SK-N-SH (cell line): ENCODE measurements at regions not wholly inside any gene's neighbourhood (a gene's known extent, or its start where the extent isn't known, plus 50 kb on each side); places are given as distances from the start of the nearest gene placed in this dataset.

Experiments used
- CTCF ChIA-PET: fragments of 300-600, 350-600 bp; formaldehyde crosslinking; extraction: SDS; loops from one replicate; lab custom pipeline; 2021; lab: Yijun Ruan, JAX
- POLR2A ChIA-PET: fragments of 350-600 bp; sonication (Branson Sonifier 250); formaldehyde crosslinking; extraction: SDS; loops from one replicate; lab custom pipeline; 2020; ENCODE audit warnings: antibody characterized with exemption, inconsistent platforms; lab: Yijun Ruan, JAX
- DNase-seq: peaks from one replicate; pipeline ENCODE4 v3.0.0; 2012
- H2AFZ ChIP-seq: fragments of 200-600 bp; sonication (generic); 2 replicates; pipeline ENCODE4 v1.8.1; 2016; ENCODE audit warnings: antibody characterized with exemption, mild to moderate bottlenecking, low read depth
- H3F3A ChIP-seq: fragments of 200-600 bp; sonication (generic); replicated peaks from 2 replicates; pipeline ENCODE3; 2016; ENCODE audit warnings: antibody characterized with exemption, mild to moderate bottlenecking; ENCODE audit not compliant: insufficient read depth
- H3K27ac ChIP-seq, 2 experiments: fragments of 200-500 bp in 1 of 2; fragments of 200-600 bp in 1 of 2; sonication (Bioruptor generic) in 1 of 2; sonication (generic), shearing (Covaris generic) in 1 of 2; 2 replicates each; pipeline versions ENCODE4 v1.5.1 to v1.6.1; 2014 to 2016; ENCODE audit warnings: low read depth in 2 of 2, inconsistent platforms in 1 of 2, low read length in 1 of 2, mild to moderate bottlenecking in 1 of 2, mixed read lengths in 1 of 2
- H3K27me3 ChIP-seq: fragments of 200-600 bp; sonication (generic), shearing (Covaris generic); 2 replicates; pipeline ENCODE4 v1.6.1; 2016; ENCODE audit warnings: mixed run types; ENCODE audit not compliant: insufficient read depth
- H3K36me3 ChIP-seq, 2 experiments: fragments of 200-500 bp in 1 of 2; fragments of 200-600 bp in 1 of 2; sonication (Bioruptor generic) in 1 of 2; sonication (generic) in 1 of 2; replicated peaks in 1 of 2; 2 replicates each; pipeline versions ENCODE3 to v1.5.1; 2014 to 2016; ENCODE audit warnings: low read length in 1 of 2, mild to moderate bottlenecking in 1 of 2; ENCODE audit not compliant: insufficient read depth in 2 of 2, control insufficient read depth in 1 of 2
- H3K4me1 ChIP-seq, 2 experiments: fragments of 200-500 bp in 1 of 2; fragments of 200-600 bp in 1 of 2; sonication (Bioruptor generic) in 1 of 2; sonication (generic), shearing (Covaris generic) in 1 of 2; 2 replicates each; pipeline versions ENCODE4 v1.5.1 to v1.6.1; 2014 to 2016; ENCODE audit warnings: low read depth in 1 of 2, low read length in 1 of 2, mixed run types in 1 of 2; ENCODE audit not compliant: insufficient read depth in 2 of 2, control insufficient read depth in 1 of 2
- H3K4me2 ChIP-seq: fragments of 200-600 bp; sonication (generic), shearing (Covaris generic); 2 replicates; pipeline ENCODE4 v1.6.1; 2017; ENCODE audit warnings: mixed run types
- H3K4me3 ChIP-seq, 2 experiments: fragments of 200-500 bp in 1 of 2; fragments of 200-600 bp in 1 of 2; sonication (Bioruptor generic) in 1 of 2; sonication (generic), shearing (Covaris generic) in 1 of 2; 2 replicates each; pipeline versions ENCODE4 v1.5.1 to v1.8.1; 2014 to 2016; ENCODE audit warnings: low read depth in 2 of 2, inconsistent platforms in 1 of 2, low read length in 1 of 2, mild to moderate bottlenecking in 1 of 2, mixed read lengths in 1 of 2, moderate library complexity in 1 of 2
- H3K79me2 ChIP-seq: fragments of 200-600 bp; sonication (generic); 2 replicates; pipeline ENCODE4 v1.8.1; 2017; ENCODE audit warnings: mild to moderate bottlenecking; ENCODE audit not compliant: insufficient read depth
- H3K9ac ChIP-seq: fragments of 200-600 bp; sonication (generic); 2 replicates; pipeline ENCODE4 v1.6.1; 2017; ENCODE audit warnings: mixed run types
- H3K9me2 ChIP-seq: fragments of 200-600 bp; sonication (generic); 2 replicates; pipeline ENCODE4 v1.6.1; 2017; ENCODE audit warnings: mixed run types
- H3K9me3 ChIP-seq: fragments of 200-600 bp; sonication (generic); 2 replicates; pipeline ENCODE4 v1.6.1; 2017; ENCODE audit warnings: mixed run types, mild to moderate bottlenecking, moderate library complexity
- H4K20me1 ChIP-seq: fragments of 200-600 bp; sonication (generic); 2 replicates; pipeline ENCODE4 v1.6.1; 2017; ENCODE audit warnings: mild to moderate bottlenecking, mixed run types; ENCODE audit not compliant: insufficient read depth
- ELF1 ChIP-seq: IDR thresholded peaks from 2 replicates; pipeline ENCODE4 v1.4.0; 2012
- EP300 ChIP-seq, 2 experiments: IDR thresholded peaks; 2 replicates each; pipeline versions ENCODE4 v1.4.0 to v1.6.1; 2012; ENCODE audit warnings: borderline replicate concordance in 1 of 2, low read depth in 1 of 2, low read length in 1 of 2
- FOXJ3 ChIP-seq: sonication (generic); formaldehyde crosslinking; IDR thresholded peaks from 2 replicates; pipeline ENCODE4 v1.5.1; 2020; ENCODE audit warnings: mild to moderate bottlenecking, missing genetic modification reagents
- GABPA ChIP-seq: IDR thresholded peaks from 2 replicates; pipeline ENCODE4 v1.4.0; 2012; ENCODE audit warnings: low read depth, mild to moderate bottlenecking
- GATA2 ChIP-seq: sonication (generic); formaldehyde crosslinking; IDR thresholded peaks from 2 replicates; pipeline ENCODE4 v1.5.0; 2020; ENCODE audit warnings: mild to moderate bottlenecking, missing genetic modification reagents
- JUND ChIP-seq: IDR thresholded peaks from 2 replicates; pipeline ENCODE4 v1.4.0; 2012
- MXI1 ChIP-seq: IDR thresholded peaks from 2 replicates; pipeline ENCODE4 v1.6.1; 2012; ENCODE audit warnings: mild to moderate bottlenecking, low read depth, low read length, improper control_type of control experiment
- NFIC ChIP-seq: IDR thresholded peaks from 2 replicates; pipeline ENCODE4 v1.4.0; 2012; ENCODE audit warnings: borderline replicate concordance
- RAD21 ChIP-seq: IDR thresholded peaks from 2 replicates; pipeline ENCODE4 v1.6.1; 2012; ENCODE audit warnings: mild to moderate bottlenecking, low read length
- RCOR1 ChIP-seq: fragments of 150-350 bp; IDR thresholded peaks from 2 replicates; pipeline ENCODE4 v1.6.1; 2017; ENCODE audit warnings: antibody characterized with exemption, low read length
- RFX5 ChIP-seq: IDR thresholded peaks from 2 replicates; pipeline ENCODE4 v1.6.1; 2012; ENCODE audit warnings: mild to moderate bottlenecking, improper control_type of control experiment, low read length
- RXRA ChIP-seq: IDR thresholded peaks from 2 replicates; pipeline ENCODE4 v1.4.0; 2012; ENCODE audit warnings: low read depth, mild to moderate bottlenecking, borderline replicate concordance
- SMC3 ChIP-seq: IDR thresholded peaks from 2 replicates; pipeline ENCODE4 v1.6.1; 2012; ENCODE audit warnings: low read depth, low read length, improper control_type of control experiment
- TCF12 ChIP-seq: IDR thresholded peaks from 2 replicates; pipeline ENCODE4 v1.4.0; 2012
- TEAD4 ChIP-seq: IDR thresholded peaks from 2 replicates; pipeline ENCODE4 v1.4.0; 2012; ENCODE audit warnings: mild to moderate bottlenecking, borderline replicate concordance; ENCODE audit not compliant: insufficient read depth
- WGBS: methylation state at CpG from one replicate; pipeline ENCODE4 v1.1.6; 2017; ENCODE audit warnings: low lambda C conversion rate; 5-methylcytosine and 5-hydroxymethylcytosine counted together
- TF ChIP-seq, protein P1 (sequence below): IDR thresholded peaks from 2 replicates; pipeline ENCODE4 v1.6.1; 2012; ENCODE audit warnings: mild to moderate bottlenecking, low read depth, low read length, moderate library complexity
- TF ChIP-seq, protein P2 (sequence below): IDR thresholded peaks from 2 replicates; pipeline ENCODE4; 2012
- TF ChIP-seq, protein P3 (sequence below): fragments of 200-600 bp; sonication (generic); IDR thresholded peaks from 2 replicates; pipeline ENCODE4 v1.6.1; 2017; ENCODE audit warnings: antibody characterized with exemption, mild to moderate bottlenecking, moderate library complexity
- TF ChIP-seq, protein P4 (sequence below): IDR thresholded peaks from 2 replicates; pipeline ENCODE4 v1.4.0; 2012; ENCODE audit warnings: low read depth, borderline replicate concordance

DNA sequence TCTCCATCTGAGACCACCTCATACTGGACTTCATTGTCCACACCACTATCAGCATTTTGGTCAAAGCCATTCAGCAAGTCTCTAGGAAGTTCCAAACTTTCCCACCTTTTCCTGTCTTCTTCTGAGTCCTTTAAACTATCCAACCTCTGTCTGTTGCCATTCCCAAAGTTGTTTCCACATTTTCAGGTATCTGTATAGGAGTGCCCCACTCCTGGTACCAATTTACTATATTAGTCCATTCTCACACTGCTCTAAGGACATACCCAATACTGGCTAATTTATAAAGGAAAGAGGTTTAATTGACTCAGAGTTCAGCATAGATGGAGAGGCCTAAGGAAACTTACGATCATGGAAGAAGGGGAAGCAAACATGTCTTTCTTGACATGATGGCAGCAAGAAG, 292.2 kb upstream of the ATXN7L3B start:
- no peak overlapping the region for H3K9ac ChIP-seq
- no peak overlapping the region for H3K4me3 ChIP-seq
- no peaks in the 10 kb centered on the region for H3K9me2 ChIP-seq
- no peaks in the 10 kb centered on the region for H3K79me2 ChIP-seq
- H3K9me3 ChIP-seq: no peaks in the 10 kb centered on the region
- H3K4me2 ChIP-seq: no peak overlapping the region
- no peak overlapping the region for H3K27ac ChIP-seq
- POLR2A ChIA-PET: no interaction called here
- WGBS: 19% methylated on average over 1 of the region's 1 CpG
- H3K36me3 ChIP-seq: no peaks in the 10 kb centered on the region
- no peak for DNase-seq
- no peaks in the 10 kb centered on the region for H3K4me1 ChIP-seq
- no peaks in the 10 kb centered on the region for H3F3A ChIP-seq
- TF ChIP-seq RCOR1: no peak
- TF ChIP-seq RFX5: no peak
- TF ChIP-seq, protein P1, sequence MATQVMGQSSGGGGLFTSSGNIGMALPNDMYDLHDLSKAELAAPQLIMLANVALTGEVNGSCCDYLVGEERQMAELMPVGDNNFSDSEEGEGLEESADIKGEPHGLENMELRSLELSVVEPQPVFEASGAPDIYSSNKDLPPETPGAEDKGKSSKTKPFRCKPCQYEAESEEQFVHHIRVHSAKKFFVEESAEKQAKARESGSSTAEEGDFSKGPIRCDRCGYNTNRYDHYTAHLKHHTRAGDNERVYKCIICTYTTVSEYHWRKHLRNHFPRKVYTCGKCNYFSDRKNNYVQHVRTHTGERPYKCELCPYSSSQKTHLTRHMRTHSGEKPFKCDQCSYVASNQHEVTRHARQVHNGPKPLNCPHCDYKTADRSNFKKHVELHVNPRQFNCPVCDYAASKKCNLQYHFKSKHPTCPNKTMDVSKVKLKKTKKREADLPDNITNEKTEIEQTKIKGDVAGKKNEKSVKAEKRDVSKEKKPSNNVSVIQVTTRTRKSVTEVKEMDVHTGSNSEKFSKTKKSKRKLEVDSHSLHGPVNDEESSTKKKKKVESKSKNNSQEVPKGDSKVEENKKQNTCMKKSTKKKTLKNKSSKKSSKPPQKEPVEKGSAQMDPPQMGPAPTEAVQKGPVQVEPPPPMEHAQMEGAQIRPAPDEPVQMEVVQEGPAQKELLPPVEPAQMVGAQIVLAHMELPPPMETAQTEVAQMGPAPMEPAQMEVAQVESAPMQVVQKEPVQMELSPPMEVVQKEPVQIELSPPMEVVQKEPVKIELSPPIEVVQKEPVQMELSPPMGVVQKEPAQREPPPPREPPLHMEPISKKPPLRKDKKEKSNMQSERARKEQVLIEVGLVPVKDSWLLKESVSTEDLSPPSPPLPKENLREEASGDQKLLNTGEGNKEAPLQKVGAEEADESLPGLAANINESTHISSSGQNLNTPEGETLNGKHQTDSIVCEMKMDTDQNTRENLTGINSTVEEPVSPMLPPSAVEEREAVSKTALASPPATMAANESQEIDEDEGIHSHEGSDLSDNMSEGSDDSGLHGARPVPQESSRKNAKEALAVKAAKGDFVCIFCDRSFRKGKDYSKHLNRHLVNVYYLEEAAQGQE: no peak
- no peak for TF ChIP-seq ELF1
- no peak for TF ChIP-seq FOXJ3 (CRISPR knock-in tag)
- TF ChIP-seq, protein P2, sequence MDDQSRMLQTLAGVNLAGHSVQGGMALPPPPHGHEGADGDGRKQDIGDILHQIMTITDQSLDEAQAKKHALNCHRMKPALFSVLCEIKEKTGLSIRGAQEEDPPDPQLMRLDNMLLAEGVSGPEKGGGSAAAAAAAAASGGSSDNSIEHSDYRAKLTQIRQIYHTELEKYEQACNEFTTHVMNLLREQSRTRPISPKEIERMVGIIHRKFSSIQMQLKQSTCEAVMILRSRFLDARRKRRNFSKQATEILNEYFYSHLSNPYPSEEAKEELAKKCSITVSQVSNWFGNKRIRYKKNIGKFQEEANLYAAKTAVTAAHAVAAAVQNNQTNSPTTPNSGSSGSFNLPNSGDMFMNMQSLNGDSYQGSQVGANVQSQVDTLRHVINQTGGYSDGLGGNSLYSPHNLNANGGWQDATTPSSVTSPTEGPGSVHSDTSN: no peak
- TF ChIP-seq GATA2 (CRISPR knock-in tag): no peak
- TF ChIP-seq GABPA: no peak
- no peak for TF ChIP-seq SMC3
- TF ChIP-seq RXRA: no peak
- no peak for TF ChIP-seq NFIC
- TF ChIP-seq, all 33 proteins: peak for 0
- Histone ChIP-seq H2AFZ (no peak overlapping the region), H4K20me1 (no peaks in the 10 kb centered on the region), H3K27me3 (no peaks in the 10 kb centered on the region)
- CTCF ChIA-PET: no interaction called here

DNA sequence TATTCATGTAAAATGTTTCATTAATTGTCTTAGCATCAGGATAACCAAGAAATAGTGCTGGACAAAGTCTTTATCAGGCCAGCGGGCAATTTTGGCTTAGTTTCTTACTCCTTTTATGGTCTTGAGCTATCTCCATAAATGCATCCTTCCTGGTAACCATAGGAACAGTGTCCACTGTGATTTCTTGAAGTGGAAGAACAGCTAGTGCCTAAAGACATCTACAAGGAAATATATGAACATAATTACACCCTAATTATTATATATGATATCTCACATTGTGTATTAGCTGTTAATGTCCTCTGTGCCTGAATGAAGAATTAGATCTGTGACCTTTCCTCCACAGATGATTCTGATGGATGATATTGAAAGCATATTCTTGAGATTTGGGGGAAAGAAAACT, 286.7 kb upstream of the ATXN7L3B start:
- H3K9me3 ChIP-seq: no peaks in the 10 kb centered on the region
- no peaks in the 10 kb centered on the region for H3K79me2 ChIP-seq
- no peaks in the 10 kb centered on the region for H3K36me3 ChIP-seq
- no peak overlapping the region for H2AFZ ChIP-seq
- no peaks in the 10 kb centered on the region for H3K9me2 ChIP-seq
- H3K27ac ChIP-seq: no peak overlapping the region
- no peak for DNase-seq
- H3K4me3 ChIP-seq: no peak overlapping the region
- H3K9ac ChIP-seq: no peak overlapping the region
- no peaks in the 10 kb centered on the region for H3F3A ChIP-seq
- no peak overlapping the region for H3K4me2 ChIP-seq
- ChIA-PET POLR2A (no interaction called here), CTCF (no interaction called here)
- no peaks in the 10 kb centered on the region for H3K27me3 ChIP-seq
- 7% methylated on average over 1 of the region's 1 CpG for WGBS
- no peaks in the 10 kb centered on the region for H3K4me1 ChIP-seq
- H4K20me1 ChIP-seq: no peaks in the 10 kb centered on the region
- no peak for TF ChIP-seq EP300 (IDR thresholded peaks at IDR 0.05; ENCODE audit: borderline replicate concordance in 1 of 2, low read depth in 1 of 2, low read length in 1 of 2)
- TF ChIP-seq TEAD4: no peak
- no peak for TF ChIP-seq GATA2 (CRISPR knock-in tag)
- no peak for TF ChIP-seq JUND
- TF ChIP-seq SMC3: no peak
- TF ChIP-seq RAD21: no peak
- TF ChIP-seq MXI1: no peak
- TF ChIP-seq TCF12: no peak
- TF ChIP-seq, protein P3, sequence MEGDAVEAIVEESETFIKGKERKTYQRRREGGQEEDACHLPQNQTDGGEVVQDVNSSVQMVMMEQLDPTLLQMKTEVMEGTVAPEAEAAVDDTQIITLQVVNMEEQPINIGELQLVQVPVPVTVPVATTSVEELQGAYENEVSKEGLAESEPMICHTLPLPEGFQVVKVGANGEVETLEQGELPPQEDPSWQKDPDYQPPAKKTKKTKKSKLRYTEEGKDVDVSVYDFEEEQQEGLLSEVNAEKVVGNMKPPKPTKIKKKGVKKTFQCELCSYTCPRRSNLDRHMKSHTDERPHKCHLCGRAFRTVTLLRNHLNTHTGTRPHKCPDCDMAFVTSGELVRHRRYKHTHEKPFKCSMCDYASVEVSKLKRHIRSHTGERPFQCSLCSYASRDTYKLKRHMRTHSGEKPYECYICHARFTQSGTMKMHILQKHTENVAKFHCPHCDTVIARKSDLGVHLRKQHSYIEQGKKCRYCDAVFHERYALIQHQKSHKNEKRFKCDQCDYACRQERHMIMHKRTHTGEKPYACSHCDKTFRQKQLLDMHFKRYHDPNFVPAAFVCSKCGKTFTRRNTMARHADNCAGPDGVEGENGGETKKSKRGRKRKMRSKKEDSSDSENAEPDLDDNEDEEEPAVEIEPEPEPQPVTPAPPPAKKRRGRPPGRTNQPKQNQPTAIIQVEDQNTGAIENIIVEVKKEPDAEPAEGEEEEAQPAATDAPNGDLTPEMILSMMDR: no peak
- TF ChIP-seq, protein P4, sequence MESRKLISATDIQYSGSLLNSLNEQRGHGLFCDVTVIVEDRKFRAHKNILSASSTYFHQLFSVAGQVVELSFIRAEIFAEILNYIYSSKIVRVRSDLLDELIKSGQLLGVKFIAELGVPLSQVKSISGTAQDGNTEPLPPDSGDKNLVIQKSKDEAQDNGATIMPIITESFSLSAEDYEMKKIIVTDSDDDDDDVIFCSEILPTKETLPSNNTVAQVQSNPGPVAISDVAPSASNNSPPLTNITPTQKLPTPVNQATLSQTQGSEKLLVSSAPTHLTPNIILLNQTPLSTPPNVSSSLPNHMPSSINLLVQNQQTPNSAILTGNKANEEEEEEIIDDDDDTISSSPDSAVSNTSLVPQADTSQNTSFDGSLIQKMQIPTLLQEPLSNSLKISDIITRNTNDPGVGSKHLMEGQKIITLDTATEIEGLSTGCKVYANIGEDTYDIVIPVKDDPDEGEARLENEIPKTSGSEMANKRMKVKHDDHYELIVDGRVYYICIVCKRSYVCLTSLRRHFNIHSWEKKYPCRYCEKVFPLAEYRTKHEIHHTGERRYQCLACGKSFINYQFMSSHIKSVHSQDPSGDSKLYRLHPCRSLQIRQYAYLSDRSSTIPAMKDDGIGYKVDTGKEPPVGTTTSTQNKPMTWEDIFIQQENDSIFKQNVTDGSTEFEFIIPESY: no peak
